Chondrocyte (in vitro differentiated cells): ENCODE measurements at regions not wholly inside any gene's neighbourhood (a gene's known extent, or its start where the extent isn't known, plus 50 kb on each side); places are given as distances from the start of the nearest gene placed in this dataset.

Experiments
- DNase-seq: peaks from one replicate; pipeline ENCODE4 v3.0.0; 2021; ENCODE audit warnings: mixed read lengths, low spot score
- H3K27ac Mint-ChIP-seq: one replicate; pipeline ENCODE4 v1.8.0; 2021; ENCODE audit warnings: mild to moderate bottlenecking, moderate library complexity, mixed read lengths; ENCODE audit not compliant: unreplicated experiment
- H3K27me3 Mint-ChIP-seq: 2 replicates; pipeline ENCODE4 v1.8.0; 2021; ENCODE audit warnings: low read depth, mixed read lengths
- H3K36me3 Mint-ChIP-seq: 2 replicates; pipeline ENCODE4 v1.8.0; 2021; ENCODE audit warnings: low read depth, mixed read lengths
- H3K4me1 Mint-ChIP-seq: 2 replicates; pipeline ENCODE4 v1.8.0; 2021; ENCODE audit warnings: low read depth, mild to moderate bottlenecking, mixed read lengths
- H3K4me3 Mint-ChIP-seq: one replicate; pipeline ENCODE4 v1.8.0; 2021; ENCODE audit warnings: mild to moderate bottlenecking, moderate library complexity, mixed read lengths; ENCODE audit not compliant: unreplicated experiment
- H3K9me3 Mint-ChIP-seq: 2 replicates; pipeline ENCODE4 v1.8.0; 2021; ENCODE audit warnings: low read depth, mixed read lengths
- TF ChIP-seq, protein P1 (sequence below): fragments of 200-600 bp; sonication (generic); IDR thresholded peaks from 2 replicates; pipeline ENCODE4 v1.5.0; 2021; ENCODE audit warnings: antibody characterized with exemption, mild to moderate bottlenecking, moderate library complexity

GRCh38 chr2:67726416-67726815 is 329.3 kb downstream of the ETAA1 start:
- Mint-ChIP-seq H3K4me3 (no peak overlapping the region), H3K9me3 (no peaks in the 10 kb centered on the region), H3K4me1 (no peaks in the 10 kb centered on the region), H3K27ac (no peak overlapping the region), H3K36me3 (no peaks in the 10 kb centered on the region), H3K27me3 (peaks cover 8% of the 10 kb centered on the region)
- no peak for DNase-seq
- TF ChIP-seq, protein P1, sequence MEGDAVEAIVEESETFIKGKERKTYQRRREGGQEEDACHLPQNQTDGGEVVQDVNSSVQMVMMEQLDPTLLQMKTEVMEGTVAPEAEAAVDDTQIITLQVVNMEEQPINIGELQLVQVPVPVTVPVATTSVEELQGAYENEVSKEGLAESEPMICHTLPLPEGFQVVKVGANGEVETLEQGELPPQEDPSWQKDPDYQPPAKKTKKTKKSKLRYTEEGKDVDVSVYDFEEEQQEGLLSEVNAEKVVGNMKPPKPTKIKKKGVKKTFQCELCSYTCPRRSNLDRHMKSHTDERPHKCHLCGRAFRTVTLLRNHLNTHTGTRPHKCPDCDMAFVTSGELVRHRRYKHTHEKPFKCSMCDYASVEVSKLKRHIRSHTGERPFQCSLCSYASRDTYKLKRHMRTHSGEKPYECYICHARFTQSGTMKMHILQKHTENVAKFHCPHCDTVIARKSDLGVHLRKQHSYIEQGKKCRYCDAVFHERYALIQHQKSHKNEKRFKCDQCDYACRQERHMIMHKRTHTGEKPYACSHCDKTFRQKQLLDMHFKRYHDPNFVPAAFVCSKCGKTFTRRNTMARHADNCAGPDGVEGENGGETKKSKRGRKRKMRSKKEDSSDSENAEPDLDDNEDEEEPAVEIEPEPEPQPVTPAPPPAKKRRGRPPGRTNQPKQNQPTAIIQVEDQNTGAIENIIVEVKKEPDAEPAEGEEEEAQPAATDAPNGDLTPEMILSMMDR: no peak

DNA sequence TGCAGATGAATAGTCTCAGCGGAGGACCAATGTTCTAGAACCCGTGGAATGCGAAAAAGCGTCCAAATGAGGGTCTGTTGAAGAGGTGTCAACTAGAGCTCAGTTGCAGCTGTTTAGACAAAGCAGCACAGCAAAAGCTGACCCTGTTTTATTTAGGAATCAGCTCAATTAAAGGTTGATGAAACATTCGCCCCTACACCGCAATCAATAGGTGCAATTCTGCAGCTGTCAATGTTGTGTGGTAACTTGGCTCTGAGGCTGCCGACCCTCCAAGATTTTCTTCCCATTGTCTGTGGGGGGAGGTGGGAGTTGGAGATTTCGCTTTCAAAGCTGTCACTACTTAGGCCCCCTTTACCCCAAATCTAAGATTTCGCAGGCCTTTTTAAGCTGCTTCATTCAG is 330.0 kb downstream of the ETAA1 start:
- Mint-ChIP-seq H3K36me3 (no peaks in the 10 kb centered on the region), H3K27ac (no peak overlapping the region), H3K9me3 (no peaks in the 10 kb centered on the region), H3K27me3 (peaks cover 6% of the 10 kb centered on the region), H3K4me1 (no peaks in the 10 kb centered on the region), H3K4me3 (no peak overlapping the region)
- no peak for DNase-seq
- TF ChIP-seq, protein P1: no peak

DNA sequence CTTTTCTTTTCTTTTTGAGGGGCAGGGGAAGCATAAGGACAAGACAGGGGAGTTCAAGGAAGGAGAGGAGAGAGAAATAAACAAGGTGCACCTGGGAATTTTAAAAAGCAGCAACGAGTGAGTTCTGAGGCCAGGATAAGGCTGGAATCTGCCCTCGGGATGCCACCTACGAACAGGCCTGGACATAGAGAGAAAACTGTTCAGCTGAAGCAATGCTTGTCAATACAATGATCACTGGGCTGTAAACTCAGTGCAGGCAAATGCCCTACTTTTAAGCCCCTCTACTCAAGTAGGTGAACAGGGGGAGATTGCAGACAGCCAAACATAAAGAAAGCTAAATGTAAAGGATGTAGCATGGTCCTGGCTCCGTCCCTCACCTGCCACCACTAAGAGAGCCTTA is 330.5 kb downstream of the ETAA1 start:
- no peaks in the 10 kb centered on the region for H3K4me1 Mint-ChIP-seq
- H3K27me3 Mint-ChIP-seq: peaks cover 6% of the 10 kb centered on the region
- TF ChIP-seq, protein P1: no peak
- no peak overlapping the region for H3K4me3 Mint-ChIP-seq
- H3K27ac Mint-ChIP-seq: no peak overlapping the region
- H3K36me3 Mint-ChIP-seq: no peaks in the 10 kb centered on the region
- no peaks in the 10 kb centered on the region for H3K9me3 Mint-ChIP-seq
- DNase-seq: no peak

DNA sequence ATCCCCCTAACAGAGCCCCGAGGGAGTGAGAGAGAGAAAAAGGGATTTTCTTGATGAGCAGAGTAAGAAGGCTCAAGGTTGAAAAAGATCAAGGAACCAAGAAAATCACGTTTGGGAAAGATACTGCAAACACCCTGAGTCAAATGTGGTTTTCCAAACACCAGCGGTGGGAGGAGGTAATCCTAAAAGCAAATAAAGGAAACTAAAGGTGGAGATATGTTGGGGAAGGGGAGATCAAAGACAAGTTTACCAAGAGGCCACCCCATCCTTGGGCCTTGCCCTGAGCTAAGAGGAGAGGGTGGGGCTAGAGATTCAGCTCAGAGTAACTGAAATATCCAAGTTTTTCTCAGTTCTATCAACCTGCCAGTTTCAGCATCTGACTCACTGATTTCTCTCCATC is 332.3 kb downstream of the ETAA1 start:
- Mint-ChIP-seq H3K9me3 (no peaks in the 10 kb centered on the region), H3K4me3 (no peak overlapping the region), H3K36me3 (no peaks in the 10 kb centered on the region), H3K27me3 (peaks cover 6% of the 10 kb centered on the region), H3K4me1 (no peaks in the 10 kb centered on the region), H3K27ac (no peak overlapping the region)
- TF ChIP-seq, protein P1: no peak
- no peak for DNase-seq

DNA sequence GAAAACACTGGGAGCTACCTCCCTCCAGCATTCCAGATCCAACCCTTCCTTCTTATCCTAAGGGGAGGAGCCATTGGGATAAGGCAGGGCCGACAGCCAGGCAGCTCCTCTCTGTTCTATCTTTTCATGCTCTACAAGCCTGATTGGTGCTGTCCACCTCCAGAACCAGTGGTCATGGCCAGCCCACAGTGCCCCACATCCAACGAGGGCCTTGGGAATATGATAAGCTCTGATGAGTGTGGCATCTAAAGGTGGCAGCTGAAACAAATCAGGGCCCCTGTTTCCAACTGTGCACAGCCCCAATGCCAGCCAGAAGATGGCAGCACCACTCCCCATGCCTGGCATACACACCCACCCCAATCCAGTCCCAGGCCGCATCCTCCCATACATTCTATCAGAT is 329.3 kb downstream of the C1D start:
- Mint-ChIP-seq H3K9me3 (peaks cover 2% of the 10 kb centered on the region), H3K27me3 (peaks cover under 1% of the 10 kb centered on the region), H3K4me3 (no peak overlapping the region), H3K4me1 (no peaks in the 10 kb centered on the region), H3K36me3 (no peaks in the 10 kb centered on the region), H3K27ac (no peak overlapping the region)
- TF ChIP-seq, protein P1: peak; percentile 72
- DNase-seq: no peak
